ENCODE measurements at regions not wholly inside any gene's neighbourhood (a gene's known extent, or its start where the extent isn't known, plus 50 kb on each side); places are given as distances from the start of the nearest gene placed in this dataset.

- Mint-ChIP-seq H3K27me3 (peaks cover 0 to 8% (median 4%) of the 10 kb centered on the region in 5 donors), H3K4me3 (no peak overlapping the region), H3K27ac (no peak overlapping the region), H3K4me1 (no peaks in the 10 kb centered on the region), H3K9me3 (peaks cover 4 to 37% (median 13%) of the 10 kb centered on the region in 11 donors), H3K36me3 (no peaks in the 10 kb centered on the region)
- no peaks in the 10 kb centered on the region for H3K9me3 ChIP-seq (ENCODE audit: control insufficient read depth in 2 of 3, low read length in 3 of 3)
- H3K27me3 ChIP-seq (ENCODE audit: control insufficient read depth in 2 of 2, insufficient read depth in 2 of 2, low read length in 2 of 2), result no peaks in the 10 kb centered on the region
- H3K27ac ChIP-seq (ENCODE audit: low read depth, low read length), result no peak overlapping the region
- H3K36me3 ChIP-seq (ENCODE audit: control insufficient read depth in 2 of 3, insufficient read depth in 3 of 3, low read length in 3 of 3), result no peaks in the 10 kb centered on the region
- no peak for DNase-seq
- ChIA-PET POLR2A (no interaction called here), CTCF (interaction anchor here (0.7 kb wide), 1 partner anchor 88 kb away, joined by 6 read pairs; no protein-coding TSS in a partner anchor)
- intact Hi-C loops (cut with micrococcal nuclease), result no loop called here
- no peaks in the 10 kb centered on the region for H3K4me1 ChIP-seq (ENCODE audit: control insufficient read depth in 2 of 2, insufficient read depth in 2 of 2, low read length in 2 of 2)
- H3K4me3 ChIP-seq (ENCODE audit: low read length), result no peak overlapping the region
- ATAC-seq, result no peak
These were observed 914.2 kb downstream of the SQOR start for GRCh38 chr15:46548989-46549388.

- no peaks in the 10 kb centered on the region for H3K27me3 ChIP-seq (ENCODE audit: control insufficient read depth in 2 of 2, insufficient read depth in 2 of 2, low read length in 2 of 2)
- DNase-seq, result no peak
- CTCF ChIA-PET, result no interaction called here
These were observed 917.5 kb downstream of the SQOR start for GRCh38 chr15:46552316-46552715.

GRCh38 chr15:46555547-46555946 is 920.7 kb downstream of the SQOR start:
- DNase-seq (no peak), ATAC-seq (no peak)
- intact Hi-C loops (cut with micrococcal nuclease), result no loop called here
- no peaks in the 10 kb centered on the region for H3K36me3 ChIP-seq (ENCODE audit: control insufficient read depth in 2 of 3, insufficient read depth in 3 of 3, low read length in 3 of 3)
- peaks cover 0 to 4% (median 0%) of the 10 kb centered on the region in 5 donors for H3K27me3 Mint-ChIP-seq
- H3K4me1 ChIP-seq (ENCODE audit: control insufficient read depth in 2 of 2, insufficient read depth in 2 of 2, low read length in 2 of 2), result no peaks in the 10 kb centered on the region
- H3K9me3 ChIP-seq (ENCODE audit: control insufficient read depth in 2 of 3, low read length in 3 of 3), result no peaks in the 10 kb centered on the region
- no peaks in the 10 kb centered on the region for H3K4me1 Mint-ChIP-seq
- no peak overlapping the region for H3K27ac ChIP-seq (ENCODE audit: low read depth, low read length)
- peaks cover 0 to 13% (median 4%) of the 10 kb centered on the region in 11 donors for H3K9me3 Mint-ChIP-seq
- no peak overlapping the region for H3K4me3 ChIP-seq (ENCODE audit: low read length)
- H3K36me3 Mint-ChIP-seq, result no peaks in the 10 kb centered on the region
- POLR2A ChIA-PET, result no interaction called here
- no peaks in the 10 kb centered on the region for H3K27me3 ChIP-seq (ENCODE audit: control insufficient read depth in 2 of 2, insufficient read depth in 2 of 2, low read length in 2 of 2)
- CTCF ChIA-PET, result no interaction called here
- H3K4me3 Mint-ChIP-seq, result no peak overlapping the region
- no peak overlapping the region for H3K27ac Mint-ChIP-seq

More at GRCh38 chr15:46552316-46552715, 917.5 kb downstream of the SQOR start:
- H3K4me1 Mint-ChIP-seq, result no peaks in the 10 kb centered on the region
- no peaks in the 10 kb centered on the region for H3K36me3 Mint-ChIP-seq
- H3K9me3 Mint-ChIP-seq, result peaks cover 0 to 36% (median 13%) of the 10 kb centered on the region in 11 donors
- Histone ChIP-seq H3K4me3 (ENCODE audit: low read length) (no peak overlapping the region), H3K9me3 (ENCODE audit: control insufficient read depth in 2 of 3, low read length in 3 of 3) (no peaks in the 10 kb centered on the region), H3K36me3 (ENCODE audit: control insufficient read depth in 2 of 3, insufficient read depth in 3 of 3, low read length in 3 of 3) (no peaks in the 10 kb centered on the region), H3K4me1 (ENCODE audit: control insufficient read depth in 2 of 2, insufficient read depth in 2 of 2, low read length in 2 of 2) (no peaks in the 10 kb centered on the region), H3K27ac (ENCODE audit: low read depth, low read length) (no peak overlapping the region)
- no peak for ATAC-seq
- H3K4me3 Mint-ChIP-seq, result no peak overlapping the region
- H3K27me3 Mint-ChIP-seq, result peaks cover 0 to 8% (median 4%) of the 10 kb centered on the region in 5 donors
- POLR2A ChIA-PET, result no interaction called here
- intact Hi-C loops (cut with micrococcal nuclease), result no loop called here
- H3K27ac Mint-ChIP-seq, result no peak overlapping the region

GRCh38 chr15:46556010-46556409 is 921.2 kb downstream of the SQOR start:
- Histone ChIP-seq H3K4me3 (ENCODE audit: low read length) (no peak overlapping the region), H3K9me3 (ENCODE audit: control insufficient read depth in 2 of 3, low read length in 3 of 3) (no peaks in the 10 kb centered on the region), H3K27ac (ENCODE audit: low read depth, low read length) (no peak overlapping the region), H3K36me3 (ENCODE audit: control insufficient read depth in 2 of 3, insufficient read depth in 3 of 3, low read length in 3 of 3) (no peaks in the 10 kb centered on the region), H3K27me3 (ENCODE audit: control insufficient read depth in 2 of 2, insufficient read depth in 2 of 2, low read length in 2 of 2) (no peaks in the 10 kb centered on the region), H3K4me1 (ENCODE audit: control insufficient read depth in 2 of 2, insufficient read depth in 2 of 2, low read length in 2 of 2) (no peaks in the 10 kb centered on the region)
- Mint-ChIP-seq H3K27me3 (peaks cover 0 to 4% (median 0%) of the 10 kb centered on the region in 5 donors), H3K4me1 (no peaks in the 10 kb centered on the region), H3K9me3 (peaks cover 0 to 13% (median 4%) of the 10 kb centered on the region in 11 donors), H3K36me3 (no peaks in the 10 kb centered on the region), H3K4me3 (no peak overlapping the region), H3K27ac (no peak overlapping the region)
- ATAC-seq (no peak), DNase-seq (no peak)
- CTCF ChIA-PET, result no interaction called here
- POLR2A ChIA-PET, result no interaction called here
- intact Hi-C loops (cut with micrococcal nuclease), result no loop called here

- H3K4me1 Mint-ChIP-seq, result no peaks in the 10 kb centered on the region
- H3K36me3 Mint-ChIP-seq, result no peaks in the 10 kb centered on the region
- intact Hi-C loops (cut with micrococcal nuclease), result no loop called here
- H3K9me3 Mint-ChIP-seq, result peaks cover 0 to 18% (median 7%) of the 10 kb centered on the region in 11 donors
- H3K4me3 Mint-ChIP-seq, result no peak overlapping the region
- no peak for ATAC-seq
- Histone ChIP-seq H3K27me3 (ENCODE audit: control insufficient read depth in 2 of 2, insufficient read depth in 2 of 2, low read length in 2 of 2) (no peaks in the 10 kb centered on the region), H3K27ac (ENCODE audit: low read depth, low read length) (no peak overlapping the region), H3K36me3 (ENCODE audit: control insufficient read depth in 2 of 3, insufficient read depth in 3 of 3, low read length in 3 of 3) (no peaks in the 10 kb centered on the region), H3K4me3 (ENCODE audit: low read length) (no peak overlapping the region), H3K9me3 (ENCODE audit: control insufficient read depth in 2 of 3, low read length in 3 of 3) (no peaks in the 10 kb centered on the region), H3K4me1 (ENCODE audit: control insufficient read depth in 2 of 2, insufficient read depth in 2 of 2, low read length in 2 of 2) (no peaks in the 10 kb centered on the region)
- CTCF ChIA-PET, result no interaction called here
- POLR2A ChIA-PET, result no interaction called here
- DNase-seq, result no peak
- peaks cover 0 to 4% (median 0%) of the 10 kb centered on the region in 5 donors for H3K27me3 Mint-ChIP-seq
- H3K27ac Mint-ChIP-seq, result no peak overlapping the region
These were observed 921.9 kb downstream of the SQOR start for GRCh38 chr15:46556559-46557379.

- DNase-seq (no peak), ATAC-seq (no peak)
- Mint-ChIP-seq H3K4me1 (no peaks in the 10 kb centered on the region), H3K36me3 (no peaks in the 10 kb centered on the region), H3K9me3 (peaks cover 0 to 21% (median 3%) of the 10 kb centered on the region in 11 donors), H3K4me3 (no peak overlapping the region), H3K27me3 (peaks cover 0 to 4% (median 0%) of the 10 kb centered on the region in 5 donors), H3K27ac (no peak overlapping the region)
- H3K27ac ChIP-seq (ENCODE audit: low read depth, low read length), result no peak overlapping the region
- intact Hi-C loops (cut with micrococcal nuclease), result loop anchor here in 1 of 2 donors (1.0 kb wide), 1 partner anchor 11 kb away; no protein-coding TSS in a partner anchor
- ChIA-PET POLR2A (no interaction called here), CTCF (no interaction called here)
- no peaks in the 10 kb centered on the region for H3K27me3 ChIP-seq (ENCODE audit: control insufficient read depth in 2 of 2, insufficient read depth in 2 of 2, low read length in 2 of 2)
- no peaks in the 10 kb centered on the region for H3K4me1 ChIP-seq (ENCODE audit: control insufficient read depth in 2 of 2, insufficient read depth in 2 of 2, low read length in 2 of 2)
- no peaks in the 10 kb centered on the region for H3K36me3 ChIP-seq (ENCODE audit: control insufficient read depth in 2 of 3, insufficient read depth in 3 of 3, low read length in 3 of 3)
- H3K9me3 ChIP-seq (ENCODE audit: control insufficient read depth in 2 of 3, low read length in 3 of 3), result peaks cover 0 to 4% (median 0%) of the 10 kb centered on the region in 3 experiments
- H3K4me3 ChIP-seq (ENCODE audit: low read length), result no peak overlapping the region
These were observed 933.1 kb downstream of the SQOR start for GRCh38 chr15:46567968-46568367.

- DNase-seq, result no peak
- intact Hi-C loops (cut with micrococcal nuclease), result no loop called here
- no peaks in the 10 kb centered on the region for H3K4me1 ChIP-seq (ENCODE audit: control insufficient read depth in 2 of 2, insufficient read depth in 2 of 2, low read length in 2 of 2)
- no peak for ATAC-seq
- peaks cover 0 to 4% (median 0%) of the 10 kb centered on the region in 5 donors for H3K27me3 Mint-ChIP-seq
- H3K27me3 ChIP-seq (ENCODE audit: control insufficient read depth in 2 of 2, insufficient read depth in 2 of 2, low read length in 2 of 2), result no peaks in the 10 kb centered on the region
- ChIA-PET POLR2A (no interaction called here), CTCF (no interaction called here)
- no peak overlapping the region for H3K27ac Mint-ChIP-seq
- H3K9me3 ChIP-seq (ENCODE audit: control insufficient read depth in 2 of 3, low read length in 3 of 3), result peaks cover 0 to 4% (median 0%) of the 10 kb centered on the region in 3 experiments
- H3K36me3 Mint-ChIP-seq, result no peaks in the 10 kb centered on the region
- no peak overlapping the region for H3K4me3 Mint-ChIP-seq
- H3K36me3 ChIP-seq (ENCODE audit: control insufficient read depth in 2 of 3, insufficient read depth in 3 of 3, low read length in 3 of 3), result no peaks in the 10 kb centered on the region
- H3K4me3 ChIP-seq (ENCODE audit: low read length), result no peak overlapping the region
- no peak overlapping the region for H3K27ac ChIP-seq (ENCODE audit: low read depth, low read length)
- peaks cover 0 to 8% (median 2%) of the 10 kb centered on the region in 11 donors for H3K9me3 Mint-ChIP-seq
- H3K4me1 Mint-ChIP-seq, result no peaks in the 10 kb centered on the region
These were observed 935.0 kb downstream of the SQOR start for GRCh38 chr15:46569781-46570180.

All from naive thymus-derived CD4-positive, alpha-beta T cell (primary cell).